ENCODE measurements at regions not wholly inside any gene's neighbourhood (a gene's known extent, or its start where the extent isn't known, plus 50 kb on each side); places are given as distances from the start of the nearest gene placed in this dataset.

GRCh38 chr15:35690698-35691116 lies 144.7 kb upstream of the DPH6 start:
- Histone ChIP-seq H4K91ac (ENCODE audit: insufficient read depth, low read depth, low read length) (peak overlapping the region; percentile 11; the same call in 1 of the 2 replicates), H3K4me2 (ENCODE audit: low read depth, low read length) (peak overlapping the region; percentile 31; the same call in 1 of the 2 replicates), H4K5ac (ENCODE audit: low read depth, low read length) (0 out of 2 replicates have a peak overlapping the region, but pooled peaks have one; percentile 53), H3K9me1 (ENCODE audit: insufficient read depth, low read length) (no peaks in the 10 kb centered on the region), H2BK120ac (ENCODE audit: low read depth, low read length) (peak overlapping the region; percentile 30; the same call in 1 of the 2 replicates), H2AK9ac (replicated peaks; ENCODE audit: low read depth, low read length, poor library complexity) (no peak overlapping the region), H3K23ac (ENCODE audit: low read depth, low read length) (no peak overlapping the region), H3K18ac (ENCODE audit: low read depth, low read length) (peak overlapping the region; percentile 76), H3K9me3 (ENCODE audit: control insufficient read depth, insufficient read depth, low read length) (no peaks in the 10 kb centered on the region), H2BK5ac (ENCODE audit: low read depth, low read length, poor library complexity, severe bottlenecking) (no peak overlapping the region), H4K8ac (ENCODE audit: low read depth in 2 of 2, low read length in 2 of 2) (peak overlapping the region in 1 of 2 experiments; percentile 51; a peak in 1 of 4 replicates), H3K36me3 (ENCODE audit: control insufficient read depth, insufficient read depth, low read length) (no peaks in the 10 kb centered on the region), H2BK20ac (ENCODE audit: low read depth, low read length) (peak overlapping the region; percentile 36; the same call in 1 of the 2 replicates), H2AFZ (replicated peaks; ENCODE audit: low read length, poor library complexity) (no peak overlapping the region), H3K9ac (ENCODE audit: low read depth, low read length) (no peak overlapping the region), H2AK5ac (ENCODE audit: low read depth, low read length) (peak overlapping the region; percentile 8; the same call in 1 of the 2 replicates), H3K4me1 (ENCODE audit: control insufficient read depth, insufficient read depth, low read length) (peaks cover 6% of the 10 kb centered on the region), H4K20me1 (ENCODE audit: insufficient read depth, low read length) (no peaks in the 10 kb centered on the region), H3K56ac (ENCODE audit: extremely low read depth, insufficient read depth, low read length) (no peak overlapping the region), H3K14ac (replicated peaks; ENCODE audit: low read depth, low read length) (peak overlapping the region; percentile 23), H3K4me3 (ENCODE audit: insufficient read depth, low read depth, low read length) (no peak overlapping the region), H2BK15ac (ENCODE audit: low read depth, low read length) (no peak overlapping the region), H3K27me3 (ENCODE audit: control insufficient read depth, insufficient read depth, low read length) (no peaks in the 10 kb centered on the region), H3K27ac (ENCODE audit: insufficient read depth, low read length) (peak overlapping the region; percentile 26; the same call in 1 of the 2 replicates), H3K4ac (ENCODE audit: low read depth, low read length) (peak overlapping the region; percentile 31), H3K79me1 (ENCODE audit: low read depth in 1 of 2, low read length in 2 of 2) (no peaks in the 10 kb centered on the region)
- TF ChIP-seq USF2 (IDR thresholded peaks at IDR 0.05; ENCODE audit: low read depth, low read length) (no peak), NFE2L2 (IDR thresholded peaks at IDR 0.05; ENCODE audit: low read depth, low read length) (0 out of 2 replicates have a peak, but pooled peaks have one; percentile 12), MXI1 (IDR thresholded peaks at IDR 0.05; ENCODE audit: borderline replicate concordance, low read depth, low read length) (no peak)
- no CpG with 5 or more reads among the region's 1 CpG for WGBS, 2 experiments (ENCODE audit: extremely low coverage in 2 of 2, insufficient read length in 1 of 2)
- peak; percentile 82 for DNase-seq
- in situ Hi-C loops (cut with MboI; ENCODE audit: low sequenced_read_pairs), result no loop called here
- CTCF ChIA-PET, result no interaction called here
- POLR2A ChIA-PET (ENCODE audit: unreplicated experiment), result no interaction called here
- dilution Hi-C loops (cut with HindIII; ENCODE audit: low sequenced_read_pairs, unreplicated experiment), result no loop called here
- no TSS peak for BruUV-seq (replicated peaks)
- ATAC-seq (ENCODE audit: low read depth), result peak; percentile 57
- intact Hi-C loops (cut with micrococcal nuclease), result no loop called here

Data from IMR-90 (cell line).